PC-3 (cell line): ENCODE measurements at regions not wholly inside any gene's neighbourhood (a gene's known extent, or its start where the extent isn't known, plus 50 kb on each side); places are given as distances from the start of the nearest gene placed in this dataset.
A peak's percentile ranks its signal among the peaks of the same experiment; 100 is the strongest.

ENCODE experiments used
- ATAC-seq: fragments of 200-7000 bp; cut with Tn5 transposase; 2 replicates; pipeline ENCODE4 v1.9.1; 2020; ENCODE audit warnings: mild to moderate bottlenecking, moderate library complexity
- BruUV-seq: library from RNA; stranded (reverse); fragments of 400-500 nt; replicated peaks from 2 replicates; lab custom pipeline; 2021; lab: Mats Ljungman, UMichigan
- CTCF ChIA-PET: fragments of 300-600 bp; sonication (Branson Sonifier 250); formaldehyde crosslinking; loops from one replicate; lab custom pipeline; 2022; ENCODE audit warnings: antibody characterized with exemption; lab: Charles Lee
- POLR2A ChIA-PET: fragments of 300-600 bp; sonication (Branson Sonifier 250); formaldehyde crosslinking; loops from one replicate; lab custom pipeline; 2022; ENCODE audit warnings: antibody characterized with exemption; ENCODE audit not compliant: unreplicated experiment; lab: Charles Lee
- DNase-seq: peaks from one replicate; pipeline ENCODE4 v3.0.0-alpha.2; 2015
- H2AFZ ChIP-seq: fragments of 300-600 bp; sonication (generic); 2 replicates; pipeline ENCODE4 v1.6.0; 2016; ENCODE audit warnings: antibody characterized with exemption, low read length
- H3F3A ChIP-seq: fragments of 300-600 bp; sonication (generic); one replicate; pipeline ENCODE4 v1.6.0; 2017; ENCODE audit warnings: antibody characterized with exemption, low read length, control low read depth, mild to moderate bottlenecking; ENCODE audit not compliant: unreplicated experiment
- H3K27ac ChIP-seq: fragments of 300-600 bp; sonication (generic); 2 replicates; pipeline ENCODE4 v1.5.1; 2016; ENCODE audit warnings: mild to moderate bottlenecking, low read length
- H3K27me3 ChIP-seq: fragments of 300-600 bp; sonication (generic); 2 replicates; pipeline ENCODE4 v1.6.1; 2016; ENCODE audit warnings: low read length, mixed read lengths
- H3K36me3 ChIP-seq: fragments of 300-600 bp; sonication (generic); 2 replicates; pipeline ENCODE4 v1.6.1; 2016; ENCODE audit warnings: low read depth, mixed run types, low read length, mixed read lengths
- H3K4me1 ChIP-seq: fragments of 300-600 bp; sonication (generic); 2 replicates; pipeline ENCODE4 v1.5.1; 2016; ENCODE audit warnings: low read length; ENCODE audit not compliant: insufficient read depth
- H3K4me2 ChIP-seq: fragments of 300-600 bp; sonication (generic); 2 replicates; pipeline ENCODE4 v1.6.0; 2016; ENCODE audit warnings: low read length
- H3K4me3 ChIP-seq: fragments of 300-600 bp; sonication (generic); 2 replicates; pipeline ENCODE4 v1.5.1; 2016; ENCODE audit warnings: mild to moderate bottlenecking, low read length, mixed read lengths
- H3K79me2 ChIP-seq: fragments of 300-600 bp; sonication (generic); 2 replicates; pipeline ENCODE4 v1.6.1; 2017; ENCODE audit warnings: low read length, mixed read lengths
- H3K9ac ChIP-seq: fragments of 300-600 bp; sonication (generic); 2 replicates; pipeline ENCODE4 v1.6.0; 2016; ENCODE audit warnings: mild to moderate bottlenecking, low read length
- H3K9me2 ChIP-seq: fragments of 300-600 bp; sonication (generic); replicated peaks from 2 replicates; pipeline ENCODE4 v1.6.1; 2016; ENCODE audit warnings: mixed run types, low read length, mixed read lengths
- H3K9me3 ChIP-seq: fragments of 300-600 bp; sonication (generic); 2 replicates; pipeline ENCODE4 v1.6.1; 2016; ENCODE audit warnings: low read length, mixed read lengths
- H4K20me1 ChIP-seq: fragments of 300-600 bp; sonication (generic); 2 replicates; pipeline ENCODE4 v1.6.1; 2016; ENCODE audit warnings: low read length, mixed read lengths
- EZH2 ChIP-seq: fragments of 300-600 bp; sonication (generic); IDR thresholded peaks from one replicate; pipeline ENCODE4 v1.6.1; 2017; ENCODE audit warnings: antibody characterized with exemption, mild to moderate bottlenecking, low read length; ENCODE audit not compliant: unreplicated experiment
- EZH2phosphoT487 ChIP-seq: fragments of 300-600 bp; sonication (generic); IDR thresholded peaks from 2 replicates; pipeline ENCODE4 v1.6.1; 2018; ENCODE audit warnings: mild to moderate bottlenecking, antibody characterized with exemption, low read length, borderline replicate concordance
- intact Hi-C: fragments of 100-400 bp; cut with micrococcal nuclease; formaldehyde crosslinking; loops from 2 replicates; pipeline ENCODE4 v1.9.0; 2023
- TF ChIP-seq, protein P1 (sequence below): fragments of 300-600 bp; sonication (generic); conservative IDR thresholded peaks from 2 replicates; pipeline ENCODE4 v1.5.1; 2017; ENCODE audit warnings: antibody characterized with exemption, low read depth, mild to moderate bottlenecking, low read length

DNA sequence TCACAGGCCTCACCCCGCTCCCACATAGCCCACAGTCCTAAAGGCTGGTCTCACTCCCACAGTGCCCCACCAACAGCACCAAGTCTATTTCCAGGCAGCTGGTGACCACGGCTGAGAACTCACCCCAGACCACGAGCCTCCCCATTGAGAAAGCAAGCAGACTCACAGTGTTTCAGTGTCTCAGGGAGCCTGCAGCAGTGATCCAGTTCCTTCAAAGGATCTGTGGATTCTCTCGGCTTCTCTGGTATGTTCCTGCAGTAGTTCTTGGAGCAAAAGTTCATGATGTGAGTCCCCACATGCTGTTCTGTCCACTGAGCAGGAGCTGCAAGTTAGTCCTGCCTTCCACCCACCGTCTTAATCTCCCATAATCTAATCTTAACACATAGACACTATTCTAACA lies 185.3 kb upstream of the CDH6 start:
- ChIA-PET POLR2A (no interaction called here), CTCF (no interaction called here)
- Histone ChIP-seq H3K36me3 (no peaks in the 10 kb centered on the region), H3F3A (no peaks in the 10 kb centered on the region), H3K9me2 (no peaks in the 10 kb centered on the region), H2AFZ (no peak overlapping the region), H3K4me2 (no peak overlapping the region), H3K27ac (no peak overlapping the region), H3K9ac (no peak overlapping the region), H3K79me2 (no peaks in the 10 kb centered on the region), H3K27me3 (no peaks in the 10 kb centered on the region), H4K20me1 (no peaks in the 10 kb centered on the region), H3K4me1 (no peaks in the 10 kb centered on the region), H3K9me3 (no peaks in the 10 kb centered on the region), H3K4me3 (no peak overlapping the region)
- no peak for TF ChIP-seq EZH2
- TF ChIP-seq, protein P1, sequence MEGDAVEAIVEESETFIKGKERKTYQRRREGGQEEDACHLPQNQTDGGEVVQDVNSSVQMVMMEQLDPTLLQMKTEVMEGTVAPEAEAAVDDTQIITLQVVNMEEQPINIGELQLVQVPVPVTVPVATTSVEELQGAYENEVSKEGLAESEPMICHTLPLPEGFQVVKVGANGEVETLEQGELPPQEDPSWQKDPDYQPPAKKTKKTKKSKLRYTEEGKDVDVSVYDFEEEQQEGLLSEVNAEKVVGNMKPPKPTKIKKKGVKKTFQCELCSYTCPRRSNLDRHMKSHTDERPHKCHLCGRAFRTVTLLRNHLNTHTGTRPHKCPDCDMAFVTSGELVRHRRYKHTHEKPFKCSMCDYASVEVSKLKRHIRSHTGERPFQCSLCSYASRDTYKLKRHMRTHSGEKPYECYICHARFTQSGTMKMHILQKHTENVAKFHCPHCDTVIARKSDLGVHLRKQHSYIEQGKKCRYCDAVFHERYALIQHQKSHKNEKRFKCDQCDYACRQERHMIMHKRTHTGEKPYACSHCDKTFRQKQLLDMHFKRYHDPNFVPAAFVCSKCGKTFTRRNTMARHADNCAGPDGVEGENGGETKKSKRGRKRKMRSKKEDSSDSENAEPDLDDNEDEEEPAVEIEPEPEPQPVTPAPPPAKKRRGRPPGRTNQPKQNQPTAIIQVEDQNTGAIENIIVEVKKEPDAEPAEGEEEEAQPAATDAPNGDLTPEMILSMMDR = no peak
- TF ChIP-seq EZH2phosphoT487 = no peak
- intact Hi-C loops = no loop called here
- ATAC-seq = no peak
- DNase-seq = no peak
- no TSS peak for BruUV-seq

DNA sequence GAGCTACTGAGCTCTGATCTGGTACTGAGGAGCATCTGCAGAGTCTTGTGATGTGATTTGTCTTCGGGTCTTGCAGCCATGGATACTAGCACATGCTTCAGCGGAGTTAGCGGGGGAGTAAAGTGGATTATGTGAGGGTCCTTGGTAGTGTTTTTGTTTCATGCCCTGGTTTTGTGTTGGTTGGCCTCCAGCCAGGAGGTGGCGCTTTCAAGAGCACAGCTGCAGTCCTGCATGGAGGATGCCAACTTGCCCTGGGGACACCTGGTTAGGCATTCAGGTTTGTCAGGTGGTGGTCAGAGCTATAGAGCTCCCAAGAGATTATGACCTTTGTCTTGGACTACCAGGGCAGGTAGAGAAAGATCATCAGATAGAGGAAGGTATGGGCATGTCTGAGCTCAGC lies 185.8 kb upstream of the CDH6 start:
- no peaks in the 10 kb centered on the region for H3K9me3 ChIP-seq
- CTCF ChIA-PET = no interaction called here

DNA sequence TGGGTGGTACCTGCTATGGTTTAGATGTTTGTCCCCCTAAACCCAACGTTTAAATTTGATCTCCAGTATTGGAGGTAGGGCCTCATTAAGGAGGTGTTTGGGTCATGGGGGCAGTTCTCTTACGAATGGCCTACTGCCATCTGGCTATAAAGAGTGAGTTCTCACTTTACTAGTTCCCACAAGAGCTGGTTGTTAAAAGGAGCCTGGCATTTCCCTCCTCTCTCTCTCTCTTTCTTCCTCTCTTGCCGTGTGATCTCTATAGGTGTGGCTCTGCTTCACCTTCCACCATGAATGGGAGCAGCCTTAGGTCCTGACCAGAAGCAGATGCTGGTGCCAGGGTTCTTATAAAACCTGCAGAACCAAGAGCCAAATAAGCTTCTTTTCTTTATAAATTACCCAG lies 193.2 kb upstream of the CDH6 start:
- Histone ChIP-seq H3K36me3 (no peaks in the 10 kb centered on the region), H3K4me2 (no peak overlapping the region), H3K9me2 (no peaks in the 10 kb centered on the region), H3F3A (no peaks in the 10 kb centered on the region), H4K20me1 (no peaks in the 10 kb centered on the region), H3K4me1 (no peaks in the 10 kb centered on the region), H3K9ac (no peak overlapping the region), H3K9me3 (no peaks in the 10 kb centered on the region), H3K27ac (no peak overlapping the region), H3K4me3 (no peak overlapping the region), H3K79me2 (no peaks in the 10 kb centered on the region), H2AFZ (no peak overlapping the region), H3K27me3 (no peaks in the 10 kb centered on the region)
- intact Hi-C loops = no loop called here
- TF ChIP-seq EZH2phosphoT487 (no peak), EZH2 (no peak)
- TF ChIP-seq, protein P1 = no peak
- no peak for DNase-seq
- ChIA-PET POLR2A (no interaction called here), CTCF (no interaction called here)
- ATAC-seq = no peak
- no TSS peak for BruUV-seq

More for the DNA sequence above, 185.8 kb upstream of the CDH6 start:
- Histone ChIP-seq H3K79me2 (no peaks in the 10 kb centered on the region), H4K20me1 (no peaks in the 10 kb centered on the region), H3K27ac (no peak overlapping the region), H3K27me3 (no peaks in the 10 kb centered on the region), H3F3A (no peaks in the 10 kb centered on the region), H3K9me2 (no peaks in the 10 kb centered on the region), H2AFZ (no peak overlapping the region), H3K4me3 (no peak overlapping the region), H3K4me1 (no peaks in the 10 kb centered on the region), H3K9ac (no peak overlapping the region), H3K36me3 (no peaks in the 10 kb centered on the region), H3K4me2 (no peak overlapping the region)
- BruUV-seq = no TSS peak
- ATAC-seq = no peak
- POLR2A ChIA-PET = interaction anchor here (0.6 kb wide), 1 partner anchor 27 kb away, joined by 3 read pairs; no protein-coding TSS in a partner anchor
- intact Hi-C loops = no loop called here
- no peak for DNase-seq
- TF ChIP-seq, protein P1 = peak; percentile 24; the same call in 1 of the 2 replicates
- no peak for TF ChIP-seq EZH2
